DOHH2 (cell line): ENCODE measurements at regions not wholly inside any gene's neighbourhood (a gene's known extent, or its start where the extent isn't known, plus 50 kb on each side); places are given as distances from the start of the nearest gene placed in this dataset.

ENCODE experiments used
- H3F3A ChIP-seq: fragments of 200-600 bp; sonication (generic), shearing (Covaris generic); 2 replicates; pipeline ENCODE4 v1.6.0; 2016; ENCODE audit warnings: antibody characterized with exemption, mild to moderate bottlenecking; ENCODE audit not compliant: control insufficient read depth, insufficient read depth
- H3K27ac ChIP-seq: fragments of 200-600 bp; sonication (generic); 2 replicates; pipeline ENCODE4 v1.5.1; 2014; ENCODE audit warnings: low read depth, mild to moderate bottlenecking, low read length, moderate library complexity
- H3K27me3 ChIP-seq: fragments of 200-600 bp; sonication (generic); 2 replicates; pipeline ENCODE4 v1.6.1; 2014; ENCODE audit warnings: mild to moderate bottlenecking, low read length, mixed read lengths; ENCODE audit not compliant: control insufficient read depth
- H3K36me3 ChIP-seq: fragments of 200-600 bp; sonication (generic); 2 replicates; pipeline ENCODE4 v1.6.1; 2014; ENCODE audit warnings: mild to moderate bottlenecking, low read length, moderate library complexity, mixed read lengths; ENCODE audit not compliant: control insufficient read depth
- H3K4me1 ChIP-seq: fragments of 200-600 bp; sonication (generic); 2 replicates; pipeline ENCODE4 v1.6.1; 2014; ENCODE audit warnings: mild to moderate bottlenecking, low read length, mixed read lengths; ENCODE audit not compliant: control insufficient read depth
- H3K4me2 ChIP-seq: fragments of 200-600 bp; sonication (generic); 2 replicates; pipeline ENCODE4 v1.6.0; 2014; ENCODE audit warnings: mild to moderate bottlenecking, low read length, moderate library complexity
- H3K4me3 ChIP-seq: fragments of 200-600 bp; sonication (generic); 2 replicates; pipeline ENCODE4 v1.5.1; 2014; ENCODE audit warnings: mild to moderate bottlenecking, low read length, mixed read lengths
- H3K79me2 ChIP-seq: fragments of 200-600 bp; sonication (generic); 2 replicates; pipeline ENCODE4 v1.6.1; 2014; ENCODE audit warnings: mild to moderate bottlenecking, low read length, mixed read lengths; ENCODE audit not compliant: control insufficient read depth
- H3K9me2 ChIP-seq: fragments of 200-600 bp; sonication (generic); replicated peaks from 2 replicates; pipeline ENCODE4 v1.6.1; 2014; ENCODE audit warnings: mild to moderate bottlenecking, low read length, mixed read lengths; ENCODE audit not compliant: control insufficient read depth
- H3K9me3 ChIP-seq: fragments of 200-600 bp; sonication (generic); 2 replicates; pipeline ENCODE4 v1.6.1; 2014; ENCODE audit warnings: antibody characterized with exemption, low read length, mixed read lengths; ENCODE audit not compliant: control insufficient read depth, insufficient read depth
- H4K20me1 ChIP-seq: fragments of 200-600 bp; sonication (generic); 2 replicates; pipeline ENCODE4 v1.6.0; 2014; ENCODE audit warnings: low read depth, mild to moderate bottlenecking, antibody characterized with exemption, low read length, moderate library complexity; ENCODE audit not compliant: control insufficient read depth, insufficient read depth
- EZH2phosphoT487 ChIP-seq: fragments of 200-600 bp; sonication (generic); IDR thresholded peaks from 2 replicates; pipeline ENCODE4 v1.6.1; 2017; ENCODE audit warnings: borderline replicate concordance, mild to moderate bottlenecking, antibody characterized with exemption, low read length, moderate library complexity, mixed read lengths
- TF ChIP-seq, protein P1 (sequence below): fragments of 200-600 bp; sonication (generic); IDR thresholded peaks from one replicate; pipeline ENCODE4 v1.5.1; 2014; ENCODE audit warnings: antibody characterized with exemption, mild to moderate bottlenecking, low read depth, low read length; ENCODE audit not compliant: poor library complexity, severe bottlenecking

DNA sequence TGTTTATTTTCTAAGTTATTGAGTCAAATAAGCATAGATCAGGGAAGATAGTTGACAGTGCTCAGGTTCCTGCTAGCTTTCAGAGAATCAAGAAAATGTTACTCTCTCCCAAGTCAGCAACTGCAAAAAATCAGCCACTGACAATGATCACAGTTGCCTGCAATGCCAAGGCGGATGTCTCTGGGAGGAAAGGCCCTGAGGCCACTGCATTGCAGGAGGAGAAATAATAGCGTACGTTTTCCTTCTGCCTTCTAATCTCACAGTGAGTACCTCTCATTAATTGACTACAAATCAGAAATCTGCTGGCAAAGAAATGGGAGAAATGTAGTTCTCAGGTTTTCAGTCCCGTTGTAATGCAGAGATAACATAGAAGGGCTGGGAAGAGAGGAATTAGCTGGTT is 54.0 kb upstream of the SPON1 start:
- Histone ChIP-seq H3K4me1 (no peaks in the 10 kb centered on the region), H3K9me3 (no peaks in the 10 kb centered on the region), H3K36me3 (no peaks in the 10 kb centered on the region), H3K4me2 (no peak overlapping the region), H3K4me3 (no peak overlapping the region), H3K79me2 (no peaks in the 10 kb centered on the region), H4K20me1 (no peaks in the 10 kb centered on the region), H3K27me3 (no peaks in the 10 kb centered on the region), H3K9me2 (no peaks in the 10 kb centered on the region), H3F3A (no peaks in the 10 kb centered on the region), H3K27ac (no peak overlapping the region)
- TF ChIP-seq EZH2phosphoT487: no peak
- TF ChIP-seq, protein P1, sequence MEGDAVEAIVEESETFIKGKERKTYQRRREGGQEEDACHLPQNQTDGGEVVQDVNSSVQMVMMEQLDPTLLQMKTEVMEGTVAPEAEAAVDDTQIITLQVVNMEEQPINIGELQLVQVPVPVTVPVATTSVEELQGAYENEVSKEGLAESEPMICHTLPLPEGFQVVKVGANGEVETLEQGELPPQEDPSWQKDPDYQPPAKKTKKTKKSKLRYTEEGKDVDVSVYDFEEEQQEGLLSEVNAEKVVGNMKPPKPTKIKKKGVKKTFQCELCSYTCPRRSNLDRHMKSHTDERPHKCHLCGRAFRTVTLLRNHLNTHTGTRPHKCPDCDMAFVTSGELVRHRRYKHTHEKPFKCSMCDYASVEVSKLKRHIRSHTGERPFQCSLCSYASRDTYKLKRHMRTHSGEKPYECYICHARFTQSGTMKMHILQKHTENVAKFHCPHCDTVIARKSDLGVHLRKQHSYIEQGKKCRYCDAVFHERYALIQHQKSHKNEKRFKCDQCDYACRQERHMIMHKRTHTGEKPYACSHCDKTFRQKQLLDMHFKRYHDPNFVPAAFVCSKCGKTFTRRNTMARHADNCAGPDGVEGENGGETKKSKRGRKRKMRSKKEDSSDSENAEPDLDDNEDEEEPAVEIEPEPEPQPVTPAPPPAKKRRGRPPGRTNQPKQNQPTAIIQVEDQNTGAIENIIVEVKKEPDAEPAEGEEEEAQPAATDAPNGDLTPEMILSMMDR: no peak
